ENCODE measurements at regions not wholly inside any gene's neighbourhood (a gene's known extent, or its start where the extent isn't known, plus 50 kb on each side); places are given as distances from the start of the nearest gene placed in this dataset.
"Not testable (repeated sequence)": the region's sequence is repeated elsewhere in the genome, so short reads cannot be mapped to it uniquely, and the experiment has no call there.

GRCh38 chr1:244291236-244292201 is 160.2 kb downstream of the ADSS2 start:
- intact Hi-C loops (cut with micrococcal nuclease), result loop anchor here (10.0 kb wide), 1 partner anchor 57 kb away; no protein-coding TSS in a partner anchor

GRCh38 chr1:244294599-244295224 is 157.0 kb downstream of the ADSS2 start:
- intact Hi-C loops (cut with micrococcal nuclease), result loop anchor here (10.0 kb wide), 1 partner anchor 60 kb away; no protein-coding TSS in a partner anchor

GRCh38 chr1:244296003-244296402 is 155.7 kb downstream of the ADSS2 start:
- intact Hi-C loops (cut with micrococcal nuclease), result loop anchor here (10.0 kb wide), 1 partner anchor 61 kb away; no protein-coding TSS in a partner anchor

- intact Hi-C loops (cut with micrococcal nuclease), result loop anchor here (10.0 kb wide), 1 partner anchor 62 kb away; no protein-coding TSS in a partner anchor
Observed at GRCh38 chr1:244296447-244296846, 155.3 kb downstream of the ADSS2 start.

- intact Hi-C loops (cut with micrococcal nuclease), result loop anchor here (10.0 kb wide), 1 partner anchor 62 kb away; no protein-coding TSS in a partner anchor
Observed at GRCh38 chr1:244297087-244297486, 154.6 kb downstream of the ADSS2 start.

- intact Hi-C loops (cut with micrococcal nuclease), result loop anchor here (10.0 kb wide), 1 partner anchor 63 kb away; no protein-coding TSS in a partner anchor
Observed at GRCh38 chr1:244297616-244298015, 154.1 kb downstream of the ADSS2 start.

- intact Hi-C loops (cut with micrococcal nuclease), result not testable (repeated sequence)
Observed at GRCh38 chr1:244300029-244300375, 151.7 kb downstream of the ADSS2 start.

- intact Hi-C loops (cut with micrococcal nuclease), result no loop called here
Observed at GRCh38 chr1:244301595-244302130, 150.0 kb downstream of the ADSS2 start.

GRCh38 chr1:244302876-244303609 is 148.7 kb downstream of the ADSS2 start:
- intact Hi-C loops (cut with micrococcal nuclease), result no loop called here

- intact Hi-C loops (cut with micrococcal nuclease), result no loop called here
Observed at GRCh38 chr1:244303610-244303969, 148.1 kb downstream of the ADSS2 start.

GRCh38 chr1:244304156-244304555 is 147.6 kb downstream of the ADSS2 start:
- intact Hi-C loops (cut with micrococcal nuclease), result no loop called here

GRCh38 chr1:244304656-244305055 is 147.1 kb downstream of the ADSS2 start:
- intact Hi-C loops (cut with micrococcal nuclease), result no loop called here

GRCh38 chr1:244305776-244306341 is 145.8 kb downstream of the ADSS2 start:
- intact Hi-C loops (cut with micrococcal nuclease), result no loop called here

GRCh38 chr1:244306544-244306943 is 145.2 kb downstream of the ADSS2 start:
- intact Hi-C loops (cut with micrococcal nuclease), result no loop called here

- intact Hi-C loops (cut with micrococcal nuclease), result not testable (repeated sequence)
Observed at GRCh38 chr1:244309191-244309590, 142.5 kb downstream of the ADSS2 start.

- intact Hi-C loops (cut with micrococcal nuclease), result no loop called here
Observed at GRCh38 chr1:244311784-244312532, 139.8 kb downstream of the ADSS2 start.

- intact Hi-C loops (cut with micrococcal nuclease), result no loop called here
Observed at GRCh38 chr1:244313346-244313745, 138.4 kb downstream of the ADSS2 start.

GRCh38 chr1:244314921-244315559 is 136.7 kb downstream of the ADSS2 start:
- intact Hi-C loops (cut with micrococcal nuclease), result no loop called here

GRCh38 chr1:244315996-244316395 is 135.7 kb downstream of the ADSS2 start:
- intact Hi-C loops (cut with micrococcal nuclease), result no loop called here

- intact Hi-C loops (cut with micrococcal nuclease), result no loop called here
Observed at GRCh38 chr1:244316407-244316806, 135.3 kb downstream of the ADSS2 start.
